Right atrium auricular region (tissue), 2 donors: ENCODE measurements at regions not wholly inside any gene's neighbourhood (a gene's known extent, or its start where the extent isn't known, plus 50 kb on each side); places are given as distances from the start of the nearest gene placed in this dataset.
"Not testable (repeated sequence)": the region's sequence is repeated elsewhere in the genome, so short reads cannot be mapped to it uniquely, and the experiment has no call there.

ENCODE experiments used
- DNase-seq: peaks from one replicate; pipeline ENCODE4 v3.0.0-alpha.2; 2019; ENCODE audit warnings: low spot score
- H3K27ac ChIP-seq, 2 donors: fragments of 200-600 bp; sonication (generic); 1 replicate in 1 of 2; 2 replicates in 1 of 2; pipeline ENCODE4 v1.5.1; 2016 to 2019
- H3K27me3 ChIP-seq, 2 donors: fragments of 200-600 bp; sonication (generic); one replicate each; pipeline versions ENCODE4 v1.5.1 to v1.6.0; 2017 to 2019
- H3K36me3 ChIP-seq: fragments of 200-600 bp; sonication (generic); one replicate; pipeline ENCODE4 v1.5.1; 2016
- H3K4me1 ChIP-seq, 2 donors: fragments of 200-600 bp; sonication (generic); one replicate each; pipeline versions ENCODE4 v1.5.1 to v1.6.0; 2017 to 2019
- H3K4me3 ChIP-seq, 2 donors: fragments of 200-600 bp; sonication (generic); 1 replicate in 1 of 2; 2 replicates in 1 of 2; pipeline ENCODE4 v1.5.1; 2017 to 2019; ENCODE audit warnings: mild to moderate bottlenecking in 1 of 2, moderate library complexity in 1 of 2
- H3K9me3 ChIP-seq, 2 donors: fragments of 200-600 bp; sonication (generic); one replicate each; pipeline ENCODE4 v1.5.1; 2019
- CTCF ChIP-seq, 2 donors: fragments of 200-600 bp; sonication (generic); IDR thresholded peaks; one replicate each; pipeline ENCODE4 v1.5.1; 2019; ENCODE audit warnings: antibody characterized with exemption in 2 of 2

GRCh38 chr9:24218656-24219055, 327.0 kb downstream of the IZUMO3 start:
- Histone ChIP-seq H3K27ac (no peak overlapping the region), H3K4me3 (no peak overlapping the region), H3K36me3 (no peaks in the 10 kb centered on the region), H3K27me3 (no peaks in the 10 kb centered on the region), H3K9me3 (no peaks in the 10 kb centered on the region), H3K4me1 (no peaks in the 10 kb centered on the region)
- no peak for DNase-seq
- no peak for TF ChIP-seq CTCF (IDR thresholded peaks at IDR 0.05)

GRCh38 chr9:24210641-24211040, 335.1 kb downstream of the IZUMO3 start:
- H3K27ac ChIP-seq: no peak overlapping the region
- no peak for TF ChIP-seq CTCF (IDR thresholded peaks at IDR 0.05)
- no peaks in the 10 kb centered on the region for H3K27me3 ChIP-seq
- no peaks in the 10 kb centered on the region for H3K4me1 ChIP-seq
- no peak for DNase-seq
- H3K4me3 ChIP-seq: no peak overlapping the region
- no peaks in the 10 kb centered on the region for H3K36me3 ChIP-seq
- no peaks in the 10 kb centered on the region for H3K9me3 ChIP-seq

- H3K4me3 ChIP-seq: no peak overlapping the region
- no peak for TF ChIP-seq CTCF (IDR thresholded peaks at IDR 0.05)
- peaks cover 0 to 27% of the 10 kb centered on the region in 2 donors for H3K9me3 ChIP-seq
- H3K36me3 ChIP-seq: no peaks in the 10 kb centered on the region
- H3K4me1 ChIP-seq: no peaks in the 10 kb centered on the region
- no peak overlapping the region for H3K27ac ChIP-seq
- DNase-seq: no peak
- no peaks in the 10 kb centered on the region for H3K27me3 ChIP-seq
These were observed 355.7 kb downstream of the IZUMO3 start for GRCh38 chr9:24189986-24190385.

GRCh38 chr9:24180572-24180971, 354.5 kb upstream of the ELAVL2 start:
- H3K36me3 ChIP-seq, H3K4me3 ChIP-seq, H3K27ac ChIP-seq, DNase-seq, H3K27me3 ChIP-seq, H3K4me1 ChIP-seq: not testable (repeated sequence)
- peaks cover 0 to 33% of the 10 kb centered on the region in 2 donors for H3K9me3 ChIP-seq

- Histone ChIP-seq H3K36me3 (no peaks in the 10 kb centered on the region), H3K4me3 (no peak overlapping the region), H3K27me3 (no peaks in the 10 kb centered on the region), H3K27ac (no peak overlapping the region), H3K4me1 (no peaks in the 10 kb centered on the region), H3K9me3 (no peaks in the 10 kb centered on the region)
- TF ChIP-seq CTCF (IDR thresholded peaks at IDR 0.05): no peak
- DNase-seq: no peak
These were observed 318.8 kb upstream of the ELAVL2 start for GRCh38 chr9:24144796-24145195.

GRCh38 chr9:24135072-24135471, 309.0 kb upstream of the ELAVL2 start:
- H3K9me3 ChIP-seq, H3K4me1 ChIP-seq, H3K36me3 ChIP-seq, H3K27ac ChIP-seq, H3K27me3 ChIP-seq, H3K4me3 ChIP-seq, DNase-seq: not testable (repeated sequence)

GRCh38 chr9:24132244-24132643, 306.2 kb upstream of the ELAVL2 start:
- no peak for TF ChIP-seq CTCF (IDR thresholded peaks at IDR 0.05)

More at GRCh38 chr9:24132244-24132643, 306.2 kb upstream of the ELAVL2 start:
- no peaks in the 10 kb centered on the region for H3K27me3 ChIP-seq
- H3K4me3 ChIP-seq: no peak overlapping the region
- no peaks in the 10 kb centered on the region for H3K9me3 ChIP-seq
- no peaks in the 10 kb centered on the region for H3K4me1 ChIP-seq
- H3K36me3 ChIP-seq: no peaks in the 10 kb centered on the region
- no peak overlapping the region for H3K27ac ChIP-seq
- no peak for DNase-seq
